SK-N-SH treated with all-trans-retinoic acid at 6 μM for 48 hours (cell line): ENCODE measurements at regions not wholly inside any gene's neighbourhood (a gene's known extent, or its start where the extent isn't known, plus 50 kb on each side); places are given as distances from the start of the nearest gene placed in this dataset.

Experiments
- ATAC-seq: fragments of 200-7000 bp; cut with Tn5 transposase; 3 replicates; pipeline ENCODE4 v1.9.1; 2020; ENCODE audit warnings: mild to moderate bottlenecking, moderate library complexity
- BACH2 ChIP-seq: fragments of 250-450 bp; sonication (Bioruptor Pico); IDR thresholded peaks from 2 replicates; pipeline ENCODE4 v1.9.0; 2021; ENCODE audit warnings: mild to moderate bottlenecking, borderline replicate concordance
- CREB5 ChIP-seq: fragments of 250-450 bp; sonication (Bioruptor Pico); IDR thresholded peaks from 2 replicates; pipeline ENCODE4 v1.5.1; 2020; ENCODE audit warnings: low read depth, mild to moderate bottlenecking, moderate library complexity
- CSDC2 ChIP-seq: fragments of 250-450 bp; sonication (Bioruptor Pico); IDR thresholded peaks from 2 replicates; pipeline ENCODE4 v1.5.0; 2020; ENCODE audit warnings: mild to moderate bottlenecking, moderate library complexity
- ESRRG ChIP-seq: fragments of 250-450 bp; sonication (Bioruptor Pico); IDR thresholded peaks from 2 replicates; pipeline ENCODE4 v1.6.1; 2021; ENCODE audit warnings: mild to moderate bottlenecking
- GLIS3 ChIP-seq: fragments of 250-450 bp; sonication (Bioruptor Pico); IDR thresholded peaks from 2 replicates; pipeline ENCODE4 v1.5.0; 2020; ENCODE audit warnings: mild to moderate bottlenecking, moderate library complexity
- ISL1 ChIP-seq: fragments of 250-450 bp; sonication (Bioruptor Pico); IDR thresholded peaks from 2 replicates; pipeline ENCODE4 v2.1.2; 2022; ENCODE audit warnings: mild to moderate bottlenecking, moderate library complexity
- OSR1 ChIP-seq: fragments of 250-450 bp; sonication (Bioruptor Pico); IDR thresholded peaks from 2 replicates; pipeline ENCODE4 v1.8.0; 2022; ENCODE audit warnings: moderate library complexity, mild to moderate bottlenecking, inconsistent platforms
- PATZ1 ChIP-seq: fragments of 250-450 bp; sonication (Bioruptor Pico); IDR thresholded peaks from 2 replicates; pipeline ENCODE4 v1.8.0; 2020; ENCODE audit warnings: mild to moderate bottlenecking, moderate library complexity, borderline replicate concordance
- POU6F1 ChIP-seq: fragments of 250-450 bp; sonication (Bioruptor Pico); IDR thresholded peaks from 2 replicates; pipeline ENCODE4 v1.8.0; 2021; ENCODE audit warnings: low read depth, mild to moderate bottlenecking, moderate library complexity, borderline replicate concordance
- PPARA ChIP-seq: fragments of 250-450 bp; sonication (Bioruptor Pico); IDR thresholded peaks from 2 replicates; pipeline ENCODE4 v1.5.0; 2020; ENCODE audit warnings: mild to moderate bottlenecking, borderline replicate concordance
- RARB ChIP-seq: fragments of 250-450 bp; sonication (Bioruptor Pico); IDR thresholded peaks from 2 replicates; pipeline ENCODE4 v1.8.0; 2021; ENCODE audit warnings: mild to moderate bottlenecking, moderate library complexity
- SNAI2 ChIP-seq: fragments of 250-450 bp; sonication (Bioruptor Pico); IDR thresholded peaks from 2 replicates; pipeline ENCODE4 v1.5.0; 2020; ENCODE audit warnings: mild to moderate bottlenecking, moderate library complexity
- TCF4 ChIP-seq: fragments of 250-450 bp; sonication (Bioruptor Pico); IDR thresholded peaks from 2 replicates; pipeline ENCODE4 v1.8.0; 2021; ENCODE audit warnings: mild to moderate bottlenecking, moderate library complexity, borderline replicate concordance
- TOX ChIP-seq: fragments of 250-450 bp; sonication (Bioruptor Pico); IDR thresholded peaks from 2 replicates; pipeline ENCODE4 v1.8.0; 2021; ENCODE audit warnings: mild to moderate bottlenecking, moderate library complexity, borderline replicate concordance
- TSHZ2 ChIP-seq: fragments of 250-450 bp; sonication (Bioruptor Pico); IDR thresholded peaks from 2 replicates; pipeline ENCODE4 v1.5.0; 2020; ENCODE audit warnings: mild to moderate bottlenecking, moderate library complexity
- ZC3H10 ChIP-seq: fragments of 250-450 bp; sonication (Bioruptor Pico); IDR thresholded peaks from 2 replicates; pipeline ENCODE4 v1.5.1; 2021; ENCODE audit warnings: mild to moderate bottlenecking, moderate library complexity
- ZFP3 ChIP-seq: fragments of 250-450 bp; sonication (Bioruptor Pico); IDR thresholded peaks from 2 replicates; pipeline ENCODE4 v1.5.0; 2020; ENCODE audit warnings: mild to moderate bottlenecking, moderate library complexity
- ZFP30 ChIP-seq: fragments of 450-650 bp; formaldehyde crosslinking; IDR thresholded peaks from 2 replicates; pipeline ENCODE4 v1.5.0; 2022; ENCODE audit warnings: mild to moderate bottlenecking, moderate library complexity
- ZNF565 ChIP-seq: fragments of 450-650 bp; formaldehyde crosslinking; conservative IDR thresholded peaks from 2 replicates; pipeline ENCODE4 v1.5.0; 2020; ENCODE audit warnings: low read depth, mild to moderate bottlenecking, moderate library complexity
- ZNF70 ChIP-seq: fragments of 450-650 bp; formaldehyde crosslinking; IDR thresholded peaks from 2 replicates; pipeline ENCODE4 v1.5.0; 2020; ENCODE audit warnings: mild to moderate bottlenecking, moderate library complexity
- ZNF8 ChIP-seq: fragments of 450-650 bp; formaldehyde crosslinking; IDR thresholded peaks from 2 replicates; pipeline ENCODE4 v1.5.0; 2020; ENCODE audit warnings: mild to moderate bottlenecking, moderate library complexity
- TF ChIP-seq, protein P1 (sequence below): fragments of 250-450 bp; sonication (Bioruptor Pico); IDR thresholded peaks from 2 replicates; pipeline ENCODE4 v1.5.1; 2021; ENCODE audit warnings: mild to moderate bottlenecking, moderate library complexity

DNA sequence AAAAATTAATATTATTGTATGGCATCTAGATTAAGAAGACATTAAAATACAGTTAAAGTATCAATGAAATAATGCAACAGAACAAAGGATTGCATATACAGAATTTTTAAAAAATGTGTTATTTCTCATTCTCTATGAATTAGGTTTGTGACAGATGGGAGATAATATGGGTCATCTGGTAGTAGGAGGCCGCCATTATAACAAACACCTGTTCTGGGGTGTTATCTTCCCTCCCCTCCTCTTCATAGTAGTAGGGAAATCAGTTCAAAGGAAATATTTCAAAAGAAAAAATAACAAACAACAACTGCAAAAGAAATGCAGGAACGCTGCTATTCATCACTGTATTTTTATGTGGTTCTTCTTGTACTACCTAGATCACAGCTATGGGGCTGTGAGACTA, 187.0 kb upstream of the ATP2B1 start:
- TF ChIP-seq ISL1 (CRISPR knock-in tag) (no peak), ZFP30 (CRISPR knock-in tag) (no peak), RARB (CRISPR knock-in tag) (no peak)
- ATAC-seq: no peak

DNA sequence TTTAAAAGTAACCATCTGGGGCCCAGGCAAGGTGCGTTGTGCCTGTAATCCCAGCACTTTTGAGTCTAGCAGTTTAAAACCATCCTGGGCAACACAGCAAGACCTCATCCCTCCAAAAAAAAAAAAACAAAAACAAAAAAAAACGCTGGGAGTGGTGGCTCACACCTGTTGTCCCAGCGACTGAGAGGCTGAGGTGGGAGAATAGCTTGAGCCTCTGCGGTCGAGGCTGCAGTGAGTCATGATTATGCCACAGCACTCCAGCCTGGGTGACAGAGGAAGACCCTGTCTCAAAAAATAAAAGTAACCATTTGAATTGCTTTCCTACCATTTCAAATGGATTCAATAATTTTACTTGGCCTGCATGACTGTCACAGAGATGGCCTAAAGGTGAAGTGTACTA, 186.5 kb upstream of the ATP2B1 start:
- TF ChIP-seq OSR1 (CRISPR knock-in tag) (no peak), TCF4 (CRISPR knock-in tag) (no peak), GLIS3 (no peak), ZFP30 (CRISPR knock-in tag) (no peak), POU6F1 (no peak), TOX (no peak), PPARA (CRISPR knock-in tag) (no peak), SNAI2 (CRISPR knock-in tag) (no peak), CREB5 (CRISPR knock-in tag) (no peak), ZNF70 (CRISPR knock-in tag) (no peak), ZNF565 (CRISPR knock-in tag) (no peak), ZC3H10 (no peak)
- no peak for ATAC-seq

GRCh38 chr12:89893972-89894706, 185.5 kb upstream of the ATP2B1 start:
- ATAC-seq: peak; percentile 89
- TF ChIP-seq ZFP3 (CRISPR knock-in tag): 0 out of 2 replicates have a peak, but pooled peaks have one; percentile 35
- no peak for TF ChIP-seq ZFP30 (CRISPR knock-in tag)
- peak; percentile 46; the same call in 1 of the 2 replicates for TF ChIP-seq CREB5 (CRISPR knock-in tag)
- TF ChIP-seq ISL1 (CRISPR knock-in tag): peak; percentile 96
- peak; percentile 23; the same call in 1 of the 2 replicates for TF ChIP-seq POU6F1
- TF ChIP-seq PATZ1 (CRISPR knock-in tag): no peak
- TF ChIP-seq PPARA (CRISPR knock-in tag): no peak
- no peak for TF ChIP-seq RARB (CRISPR knock-in tag)
- no peak for TF ChIP-seq ZNF565 (CRISPR knock-in tag)
- TF ChIP-seq, protein P1, sequence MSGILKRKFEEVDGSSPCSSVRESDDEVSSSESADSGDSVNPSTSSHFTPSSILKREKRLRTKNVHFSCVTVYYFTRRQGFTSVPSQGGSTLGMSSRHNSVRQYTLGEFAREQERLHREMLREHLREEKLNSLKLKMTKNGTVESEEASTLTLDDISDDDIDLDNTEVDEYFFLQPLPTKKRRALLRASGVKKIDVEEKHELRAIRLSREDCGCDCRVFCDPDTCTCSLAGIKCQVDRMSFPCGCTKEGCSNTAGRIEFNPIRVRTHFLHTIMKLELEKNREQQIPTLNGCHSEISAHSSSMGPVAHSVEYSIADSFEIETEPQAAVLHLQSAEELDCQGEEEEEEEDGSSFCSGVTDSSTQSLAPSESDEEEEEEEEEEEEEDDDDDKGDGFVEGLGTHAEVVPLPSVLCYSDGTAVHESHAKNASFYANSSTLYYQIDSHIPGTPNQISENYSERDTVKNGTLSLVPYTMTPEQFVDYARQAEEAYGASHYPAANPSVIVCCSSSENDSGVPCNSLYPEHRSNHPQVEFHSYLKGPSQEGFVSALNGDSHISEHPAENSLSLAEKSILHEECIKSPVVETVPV (CRISPR knock-in tag): no peak
- TF ChIP-seq ZNF70 (CRISPR knock-in tag): no peak
- no peak for TF ChIP-seq ZNF8 (CRISPR knock-in tag)
- 0 out of 2 replicates have a peak, but pooled peaks have one; percentile 22 for TF ChIP-seq GLIS3
- TF ChIP-seq OSR1 (CRISPR knock-in tag): no peak
- TF ChIP-seq CSDC2: 0 out of 2 replicates have a peak, but pooled peaks have one; percentile 39
- no peak for TF ChIP-seq TCF4 (CRISPR knock-in tag)
- no peak for TF ChIP-seq ESRRG (CRISPR knock-in tag)
- TF ChIP-seq TSHZ2: peak; percentile 47; the same call in 1 of the 2 replicates
- no peak for TF ChIP-seq BACH2 (CRISPR knock-in tag)
